ENCODE measurements at regions not wholly inside any gene's neighbourhood (a gene's known extent, or its start where the extent isn't known, plus 50 kb on each side); places are given as distances from the start of the nearest gene placed in this dataset.

DNA sequence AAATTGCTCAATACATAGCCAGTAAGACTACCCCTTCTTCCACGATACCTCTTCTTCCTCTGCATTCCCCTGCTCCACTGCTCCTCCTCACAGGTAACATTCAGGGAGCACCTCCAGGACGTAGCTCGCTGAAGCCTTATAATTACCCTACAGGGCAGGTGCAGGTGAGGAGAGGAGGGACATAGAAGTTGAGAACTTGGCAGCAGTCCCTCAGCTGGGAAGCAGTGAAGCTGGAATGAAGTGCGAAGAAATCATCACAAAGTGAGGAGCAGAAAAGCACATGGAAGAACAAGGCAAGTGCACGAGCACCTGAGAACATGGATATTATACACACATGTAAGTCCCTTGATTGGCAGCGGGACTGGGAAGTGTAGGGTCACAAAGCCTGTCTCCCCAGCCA, 118.2 kb downstream of the HSD17B3 start:
- H3K36me3 ChIP-seq (ENCODE audit: control insufficient read depth, insufficient read depth, low read length), result no peaks in the 10 kb centered on the region
- no peaks in the 10 kb centered on the region for H3K27me3 ChIP-seq (ENCODE audit: control insufficient read depth, insufficient read depth, low read length)
- H3K9ac ChIP-seq (ENCODE audit: low read length), result no peak overlapping the region
- peaks cover 24% of the 10 kb centered on the region for H3K4me1 ChIP-seq (ENCODE audit: control insufficient read depth, insufficient read depth, low read length)
- H3K9me3 ChIP-seq (ENCODE audit: control insufficient read depth, low read length), result no peaks in the 10 kb centered on the region
- H3K4me3 ChIP-seq (ENCODE audit: low read length), result no peak overlapping the region

DNA sequence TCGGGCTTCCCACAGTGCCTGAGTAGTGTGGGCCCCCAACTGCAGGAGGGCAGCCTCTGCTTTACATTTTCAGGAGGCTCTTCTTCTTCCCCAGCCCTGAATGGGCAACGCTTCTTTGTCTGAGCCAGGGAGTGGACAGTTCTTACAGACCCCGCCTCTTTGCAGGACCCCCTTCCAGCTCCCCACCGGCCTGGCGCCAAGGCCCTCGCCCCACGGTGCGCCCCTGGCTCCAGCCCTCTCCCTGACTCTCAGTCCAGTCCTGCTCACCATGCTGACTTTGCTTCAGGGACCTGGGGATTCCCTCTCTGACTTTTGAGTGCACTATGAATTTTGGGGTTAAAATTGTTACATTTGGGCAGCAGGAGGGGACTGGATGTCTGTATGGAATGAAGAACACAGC, 123.8 kb downstream of the HSD17B3 start:
- no peak overlapping the region for H3K4me3 ChIP-seq (ENCODE audit: low read length)
- H3K9ac ChIP-seq (ENCODE audit: low read length), result no peak overlapping the region
- no peaks in the 10 kb centered on the region for H3K27me3 ChIP-seq (ENCODE audit: control insufficient read depth, insufficient read depth, low read length)
- H3K9me3 ChIP-seq (ENCODE audit: control insufficient read depth, low read length), result no peaks in the 10 kb centered on the region
- no peaks in the 10 kb centered on the region for H3K36me3 ChIP-seq (ENCODE audit: control insufficient read depth, insufficient read depth, low read length)
- peaks cover 36% of the 10 kb centered on the region for H3K4me1 ChIP-seq (ENCODE audit: control insufficient read depth, insufficient read depth, low read length)

DNA sequence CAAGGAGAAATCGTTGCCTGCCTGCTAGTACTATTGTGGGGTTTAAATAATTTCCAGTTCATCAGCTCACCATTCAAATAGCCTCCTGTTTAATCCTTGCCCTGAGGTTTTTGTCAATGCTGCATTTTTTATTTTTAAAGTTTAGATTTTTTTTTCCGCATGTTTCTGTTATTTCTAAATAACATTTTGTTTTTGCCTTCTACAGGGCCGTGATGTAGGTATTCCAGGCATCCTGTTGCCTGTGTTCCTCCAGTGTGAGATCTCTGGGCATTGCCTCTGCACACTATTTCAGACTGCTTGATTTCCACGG, 124.3 kb downstream of the HSD17B3 start:
- Histone ChIP-seq H3K27me3 (ENCODE audit: control insufficient read depth, insufficient read depth, low read length) (no peaks in the 10 kb centered on the region), H3K9me3 (ENCODE audit: control insufficient read depth, low read length) (no peaks in the 10 kb centered on the region), H3K36me3 (ENCODE audit: control insufficient read depth, insufficient read depth, low read length) (no peaks in the 10 kb centered on the region), H3K4me3 (ENCODE audit: low read length) (no peak overlapping the region), H3K4me1 (ENCODE audit: control insufficient read depth, insufficient read depth, low read length) (peaks cover 36% of the 10 kb centered on the region), H3K9ac (ENCODE audit: low read length) (no peak overlapping the region)

DNA sequence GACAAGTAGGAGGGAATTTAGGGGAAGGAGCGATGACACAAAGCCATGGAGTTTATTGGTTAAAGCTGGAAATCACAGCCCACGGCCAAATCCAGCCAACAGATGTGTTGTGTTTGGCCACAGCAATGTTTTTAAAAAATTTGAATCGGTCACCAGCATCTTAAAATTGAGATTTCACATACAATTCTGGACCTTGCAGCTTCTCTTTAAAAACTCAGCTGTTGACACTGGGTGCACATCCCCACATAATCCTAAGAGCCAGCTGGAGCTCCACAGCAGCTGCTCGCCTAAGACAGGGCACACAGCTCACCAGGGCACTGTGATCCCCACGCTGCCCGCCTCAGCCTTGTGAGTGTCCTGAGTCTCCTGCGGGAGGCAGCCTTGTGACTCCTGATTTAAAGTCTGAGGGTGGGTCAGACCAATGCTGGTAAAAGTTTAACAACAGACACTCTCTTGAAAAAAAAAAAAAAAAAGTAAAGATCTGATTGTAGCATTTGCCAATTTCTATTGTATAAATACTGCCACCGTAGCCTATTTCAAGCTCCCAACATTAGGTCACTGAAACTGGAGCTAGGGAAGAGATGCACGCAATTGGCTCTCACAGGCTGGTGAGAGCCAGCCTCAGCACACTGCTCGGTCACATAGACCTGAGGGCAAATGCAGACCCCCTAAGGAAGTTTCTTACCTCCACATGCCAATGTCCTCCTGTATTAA, 124.8 kb downstream of the HSD17B3 start:
- H3K9ac ChIP-seq (ENCODE audit: low read length), result no peak overlapping the region
- no peak overlapping the region for H3K4me3 ChIP-seq (ENCODE audit: low read length)

DNA sequence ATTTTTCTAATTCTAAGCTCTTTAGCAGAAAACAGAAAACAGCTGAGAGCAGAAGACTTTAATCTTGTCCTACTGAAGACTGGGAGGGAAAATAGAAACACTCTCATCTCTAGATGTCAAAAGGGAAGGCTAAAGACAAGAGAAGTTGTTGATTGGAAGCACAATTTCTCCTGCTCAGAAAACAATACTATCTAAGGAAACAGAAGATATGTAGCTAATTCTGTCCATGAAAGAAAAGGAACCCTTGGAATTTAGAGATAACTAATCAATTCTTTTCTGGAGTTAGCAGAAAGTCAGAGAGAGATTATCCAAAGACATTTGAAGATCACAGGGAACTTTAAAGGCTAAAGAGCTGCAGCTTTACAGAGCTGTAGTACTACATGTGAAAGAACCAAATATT, 126.2 kb downstream of the HSD17B3 start:
- Histone ChIP-seq H3K4me1 (ENCODE audit: control insufficient read depth, insufficient read depth, low read length) (peaks cover 49% of the 10 kb centered on the region), H3K4me3 (ENCODE audit: low read length) (no peak overlapping the region), H3K9ac (ENCODE audit: low read length) (no peak overlapping the region), H3K27me3 (ENCODE audit: control insufficient read depth, insufficient read depth, low read length) (no peaks in the 10 kb centered on the region), H3K9me3 (ENCODE audit: control insufficient read depth, low read length) (no peaks in the 10 kb centered on the region), H3K36me3 (ENCODE audit: control insufficient read depth, insufficient read depth, low read length) (no peaks in the 10 kb centered on the region)

More for the DNA sequence above, 124.8 kb downstream of the HSD17B3 start:
- Histone ChIP-seq H3K36me3 (ENCODE audit: control insufficient read depth, insufficient read depth, low read length) (no peaks in the 10 kb centered on the region), H3K4me1 (ENCODE audit: control insufficient read depth, insufficient read depth, low read length) (peaks cover 41% of the 10 kb centered on the region), H3K27me3 (ENCODE audit: control insufficient read depth, insufficient read depth, low read length) (no peaks in the 10 kb centered on the region), H3K9me3 (ENCODE audit: control insufficient read depth, low read length) (no peaks in the 10 kb centered on the region)

DNA sequence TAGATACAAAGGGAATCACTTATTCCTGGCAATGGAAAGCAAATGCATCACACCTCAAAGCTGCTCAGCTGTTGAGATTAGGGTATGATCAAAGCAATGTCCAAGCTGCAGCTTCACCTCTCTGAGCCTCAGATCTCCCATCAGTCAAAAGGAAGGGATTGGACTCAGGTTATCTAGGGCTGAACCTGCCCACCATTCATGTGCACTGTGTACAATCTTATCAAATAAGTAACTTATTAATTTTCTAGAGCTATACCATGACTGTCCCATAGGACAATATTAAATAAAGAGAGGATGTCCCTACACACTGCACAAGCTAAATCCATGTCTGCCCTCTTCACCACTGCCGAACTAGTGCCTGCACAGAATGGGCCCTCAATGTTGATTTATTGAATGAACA, 127.0 kb downstream of the HSD17B3 start:
- H3K9me3 ChIP-seq (ENCODE audit: control insufficient read depth, low read length), result no peaks in the 10 kb centered on the region
- H3K4me1 ChIP-seq (ENCODE audit: control insufficient read depth, insufficient read depth, low read length), result peaks cover 49% of the 10 kb centered on the region
- H3K9ac ChIP-seq (ENCODE audit: low read length), result no peak overlapping the region
- H3K27me3 ChIP-seq (ENCODE audit: control insufficient read depth, insufficient read depth, low read length), result no peaks in the 10 kb centered on the region
- no peak overlapping the region for H3K4me3 ChIP-seq (ENCODE audit: low read length)
- no peaks in the 10 kb centered on the region for H3K36me3 ChIP-seq (ENCODE audit: control insufficient read depth, insufficient read depth, low read length)

DNA sequence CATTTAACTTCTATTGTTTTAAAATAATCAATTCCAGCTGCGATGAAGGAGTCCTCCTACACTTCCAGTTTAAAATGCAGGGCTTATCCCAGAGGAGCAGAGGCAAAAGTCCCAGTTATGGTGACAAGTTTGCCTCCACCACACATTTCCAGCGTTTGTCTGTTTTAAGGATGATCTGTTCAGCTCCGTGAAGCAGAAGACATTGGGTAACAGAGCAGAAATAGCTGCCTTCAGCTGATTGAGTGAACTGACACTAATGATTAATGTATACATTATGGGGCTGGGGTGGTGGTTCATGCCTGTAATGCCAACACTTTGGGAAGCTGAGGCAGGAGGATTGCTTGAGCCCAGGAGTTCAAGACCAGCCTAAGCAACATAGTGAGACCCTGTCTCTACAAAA, 127.6 kb downstream of the HSD17B3 start:
- Histone ChIP-seq H3K4me1 (ENCODE audit: control insufficient read depth, insufficient read depth, low read length) (peaks cover 53% of the 10 kb centered on the region), H3K9ac (ENCODE audit: low read length) (no peak overlapping the region), H3K4me3 (ENCODE audit: low read length) (no peak overlapping the region), H3K27me3 (ENCODE audit: control insufficient read depth, insufficient read depth, low read length) (no peaks in the 10 kb centered on the region), H3K9me3 (ENCODE audit: control insufficient read depth, low read length) (no peaks in the 10 kb centered on the region), H3K36me3 (ENCODE audit: control insufficient read depth, insufficient read depth, low read length) (no peaks in the 10 kb centered on the region)

DNA sequence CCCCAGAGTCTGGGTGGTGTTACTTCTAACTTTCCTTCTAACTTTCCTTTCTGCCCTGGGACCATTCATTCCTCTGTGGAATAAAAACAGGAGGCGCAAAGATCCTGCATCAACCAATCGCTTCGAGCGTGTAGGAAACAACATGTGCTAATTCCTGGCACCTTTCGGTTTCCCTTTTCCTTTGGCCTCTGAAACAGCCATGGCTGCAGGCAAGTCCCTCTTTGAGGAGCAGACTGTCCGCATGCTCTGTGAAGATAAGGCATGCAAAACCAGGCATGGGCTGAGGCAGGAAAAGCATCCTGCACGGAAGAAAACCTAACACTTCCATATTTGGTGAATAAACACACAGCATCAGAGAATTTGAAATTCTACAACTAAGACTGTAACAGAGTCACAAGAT, 128.3 kb downstream of the HSD17B3 start:
- peaks cover 59% of the 10 kb centered on the region for H3K4me1 ChIP-seq (ENCODE audit: control insufficient read depth, insufficient read depth, low read length)
- H3K9ac ChIP-seq (ENCODE audit: low read length), result no peak overlapping the region
- H3K4me3 ChIP-seq (ENCODE audit: low read length), result no peak overlapping the region
- no peaks in the 10 kb centered on the region for H3K9me3 ChIP-seq (ENCODE audit: control insufficient read depth, low read length)
- no peaks in the 10 kb centered on the region for H3K36me3 ChIP-seq (ENCODE audit: control insufficient read depth, insufficient read depth, low read length)
- H3K27me3 ChIP-seq (ENCODE audit: control insufficient read depth, insufficient read depth, low read length), result no peaks in the 10 kb centered on the region

DNA sequence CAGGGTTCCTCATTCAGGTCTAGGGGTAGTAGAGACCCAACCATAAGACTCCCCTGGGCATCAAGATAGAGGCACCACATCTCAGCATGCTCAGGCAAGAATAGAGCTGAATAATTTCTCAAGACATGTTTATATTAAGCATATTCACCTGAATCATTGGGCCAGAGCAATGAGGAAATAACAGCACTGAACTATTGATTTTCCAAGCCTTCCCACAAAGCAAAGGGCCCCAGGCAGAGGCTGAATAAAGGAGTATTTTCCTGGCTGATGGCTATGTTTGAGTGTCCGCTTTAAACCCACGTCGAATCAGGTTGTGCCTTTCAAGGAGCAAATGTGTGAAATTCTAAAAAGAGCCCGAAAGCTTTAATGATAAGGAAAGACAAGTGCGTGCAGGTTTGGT, 129.2 kb downstream of the HSD17B3 start:
- Histone ChIP-seq H3K36me3 (ENCODE audit: control insufficient read depth, insufficient read depth, low read length) (no peaks in the 10 kb centered on the region), H3K4me3 (ENCODE audit: low read length) (no peak overlapping the region), H3K9ac (ENCODE audit: low read length) (no peak overlapping the region), H3K27me3 (ENCODE audit: control insufficient read depth, insufficient read depth, low read length) (no peaks in the 10 kb centered on the region), H3K4me1 (ENCODE audit: control insufficient read depth, insufficient read depth, low read length) (peaks cover 57% of the 10 kb centered on the region), H3K9me3 (ENCODE audit: control insufficient read depth, low read length) (no peaks in the 10 kb centered on the region)

DNA sequence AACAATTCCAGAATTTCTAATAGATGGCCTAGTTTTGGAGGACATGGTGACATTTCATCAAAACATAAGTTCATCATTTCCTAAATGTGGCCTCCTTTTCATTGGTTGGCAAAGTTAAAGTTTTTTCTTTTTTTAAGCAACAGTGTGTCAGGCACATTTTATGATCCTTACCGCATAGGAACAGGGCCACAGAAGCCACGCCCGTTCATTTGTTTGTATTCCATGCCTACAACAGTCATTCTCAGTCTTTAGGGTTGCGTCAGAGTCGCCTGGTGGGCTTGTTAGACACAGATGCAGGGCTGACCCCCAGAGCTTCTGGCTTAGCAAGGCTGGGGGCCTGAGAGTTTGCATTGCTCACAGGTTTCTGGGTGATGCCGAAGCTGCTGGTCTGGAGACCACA, 130.2 kb downstream of the HSD17B3 start:
- H3K27me3 ChIP-seq (ENCODE audit: control insufficient read depth, insufficient read depth, low read length), result no peaks in the 10 kb centered on the region
- H3K9me3 ChIP-seq (ENCODE audit: control insufficient read depth, low read length), result no peaks in the 10 kb centered on the region
- no peak overlapping the region for H3K4me3 ChIP-seq (ENCODE audit: low read length)
- no peaks in the 10 kb centered on the region for H3K36me3 ChIP-seq (ENCODE audit: control insufficient read depth, insufficient read depth, low read length)
- H3K9ac ChIP-seq (ENCODE audit: low read length), result no peak overlapping the region
- peaks cover 47% of the 10 kb centered on the region for H3K4me1 ChIP-seq (ENCODE audit: control insufficient read depth, insufficient read depth, low read length)

DNA sequence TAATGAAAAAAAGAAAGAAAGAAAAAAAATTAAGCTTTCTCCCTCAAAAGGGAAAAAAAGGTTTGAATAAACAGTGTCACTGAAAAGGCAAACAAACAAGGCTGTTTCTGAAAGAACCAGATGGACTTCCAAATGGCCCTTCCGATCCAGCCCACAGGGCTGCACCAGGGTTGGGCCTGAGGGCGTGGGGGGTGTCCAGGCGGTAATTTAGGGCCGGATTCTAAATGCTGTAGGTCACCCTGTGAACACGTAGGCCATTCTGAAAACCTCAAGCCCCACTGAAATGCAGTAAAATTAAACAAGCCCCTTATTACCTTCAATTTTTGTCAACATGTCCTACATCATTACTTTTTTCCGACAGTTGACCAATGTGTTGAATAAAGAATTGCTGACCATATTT, 132.1 kb downstream of the HSD17B3 start:
- H3K9ac ChIP-seq (ENCODE audit: low read length), result no peak overlapping the region
- H3K27me3 ChIP-seq (ENCODE audit: control insufficient read depth, insufficient read depth, low read length), result no peaks in the 10 kb centered on the region
- peaks cover 38% of the 10 kb centered on the region for H3K4me1 ChIP-seq (ENCODE audit: control insufficient read depth, insufficient read depth, low read length)
- no peak overlapping the region for H3K4me3 ChIP-seq (ENCODE audit: low read length)
- no peaks in the 10 kb centered on the region for H3K36me3 ChIP-seq (ENCODE audit: control insufficient read depth, insufficient read depth, low read length)
- no peaks in the 10 kb centered on the region for H3K9me3 ChIP-seq (ENCODE audit: control insufficient read depth, low read length)

DNA sequence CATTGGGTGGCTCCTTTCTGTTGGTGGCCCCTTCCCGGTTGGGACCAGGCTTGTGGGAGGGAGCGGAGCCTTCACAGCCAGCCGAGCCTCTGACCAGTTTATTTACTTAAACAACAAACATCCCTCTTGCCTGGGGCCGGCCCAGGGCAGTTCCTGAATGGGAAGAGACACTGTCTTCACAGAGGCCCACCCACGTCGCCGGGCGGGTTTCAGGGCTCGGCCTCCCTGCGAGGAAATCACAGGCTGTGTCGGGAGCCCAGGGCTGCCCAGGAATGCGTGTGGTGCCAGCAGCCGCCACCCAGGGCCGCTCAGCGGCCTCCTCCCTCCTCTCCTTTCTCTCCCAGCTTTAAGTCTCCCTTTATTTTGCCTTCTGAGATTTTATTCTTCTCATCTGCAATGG, 132.5 kb downstream of the HSD17B3 start:
- no peaks in the 10 kb centered on the region for H3K27me3 ChIP-seq (ENCODE audit: control insufficient read depth, insufficient read depth, low read length)
- H3K4me3 ChIP-seq (ENCODE audit: low read length), result no peak overlapping the region
- H3K9ac ChIP-seq (ENCODE audit: low read length), result no peak overlapping the region
- no peaks in the 10 kb centered on the region for H3K36me3 ChIP-seq (ENCODE audit: control insufficient read depth, insufficient read depth, low read length)
- H3K4me1 ChIP-seq (ENCODE audit: control insufficient read depth, insufficient read depth, low read length), result peaks cover 34% of the 10 kb centered on the region
- H3K9me3 ChIP-seq (ENCODE audit: control insufficient read depth, low read length), result no peaks in the 10 kb centered on the region

DNA sequence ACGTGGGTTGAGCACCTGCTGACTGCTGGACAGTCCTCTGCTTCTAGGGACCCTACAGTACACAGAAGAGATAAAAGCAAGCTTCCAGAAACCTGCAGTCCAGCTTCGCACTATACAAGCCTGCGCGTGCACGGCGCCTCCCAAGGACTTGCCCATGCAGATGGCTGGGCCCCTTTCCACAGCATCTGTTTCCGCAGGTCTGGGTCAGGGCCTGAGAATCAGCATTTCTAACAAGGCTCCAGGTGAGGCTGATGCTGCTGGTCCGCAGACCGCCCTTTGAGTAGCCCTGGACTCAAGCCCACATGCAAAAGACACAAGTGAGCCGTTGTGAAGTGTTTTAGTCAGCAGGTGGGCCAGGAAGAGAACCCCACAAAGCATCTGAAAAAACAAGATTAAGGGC, 133.1 kb downstream of the HSD17B3 start:
- Histone ChIP-seq H3K9me3 (ENCODE audit: control insufficient read depth, low read length) (no peaks in the 10 kb centered on the region), H3K36me3 (ENCODE audit: control insufficient read depth, insufficient read depth, low read length) (no peaks in the 10 kb centered on the region), H3K4me3 (ENCODE audit: low read length) (no peak overlapping the region), H3K9ac (ENCODE audit: low read length) (no peak overlapping the region), H3K4me1 (ENCODE audit: control insufficient read depth, insufficient read depth, low read length) (peaks cover 28% of the 10 kb centered on the region), H3K27me3 (ENCODE audit: control insufficient read depth, insufficient read depth, low read length) (no peaks in the 10 kb centered on the region)

Data from mucosa of stomach (tissue), 1 donor.